LNCaP clone FGC (cell line): ENCODE measurements at regions not wholly inside any gene's neighbourhood (a gene's known extent, or its start where the extent isn't known, plus 50 kb on each side); places are given as distances from the start of the nearest gene placed in this dataset.

ENCODE experiments used
- DNase-seq: peaks from one replicate; pipeline ENCODE4 v3.0.0-alpha.2; 2011; ENCODE audit warnings: low read depth
- H3K4me3 ChIP-seq: 2 replicates; pipeline ENCODE4 v1.5.1; 2011; ENCODE audit warnings: mild to moderate bottlenecking, low read depth, low read length, control low read depth
- TF ChIP-seq, protein P1 (sequence below): IDR thresholded peaks from 2 replicates; pipeline ENCODE4 v1.5.1; 2012; ENCODE audit warnings: mild to moderate bottlenecking; ENCODE audit not compliant: control insufficient read depth, insufficient read depth; ENCODE audit errors: extremely low read depth

GRCh38 chr14:58954901-58955861, 233.3 kb upstream of the DAAM1 start:
- H3K4me3 ChIP-seq = no peak overlapping the region
- DNase-seq = no peak
- TF ChIP-seq, protein P1, sequence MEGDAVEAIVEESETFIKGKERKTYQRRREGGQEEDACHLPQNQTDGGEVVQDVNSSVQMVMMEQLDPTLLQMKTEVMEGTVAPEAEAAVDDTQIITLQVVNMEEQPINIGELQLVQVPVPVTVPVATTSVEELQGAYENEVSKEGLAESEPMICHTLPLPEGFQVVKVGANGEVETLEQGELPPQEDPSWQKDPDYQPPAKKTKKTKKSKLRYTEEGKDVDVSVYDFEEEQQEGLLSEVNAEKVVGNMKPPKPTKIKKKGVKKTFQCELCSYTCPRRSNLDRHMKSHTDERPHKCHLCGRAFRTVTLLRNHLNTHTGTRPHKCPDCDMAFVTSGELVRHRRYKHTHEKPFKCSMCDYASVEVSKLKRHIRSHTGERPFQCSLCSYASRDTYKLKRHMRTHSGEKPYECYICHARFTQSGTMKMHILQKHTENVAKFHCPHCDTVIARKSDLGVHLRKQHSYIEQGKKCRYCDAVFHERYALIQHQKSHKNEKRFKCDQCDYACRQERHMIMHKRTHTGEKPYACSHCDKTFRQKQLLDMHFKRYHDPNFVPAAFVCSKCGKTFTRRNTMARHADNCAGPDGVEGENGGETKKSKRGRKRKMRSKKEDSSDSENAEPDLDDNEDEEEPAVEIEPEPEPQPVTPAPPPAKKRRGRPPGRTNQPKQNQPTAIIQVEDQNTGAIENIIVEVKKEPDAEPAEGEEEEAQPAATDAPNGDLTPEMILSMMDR = no peak

GRCh38 chr14:58961045-58961731, 227.3 kb upstream of the DAAM1 start:
- TF ChIP-seq, protein P1 = no peak
- DNase-seq = no peak
- H3K4me3 ChIP-seq = no peak overlapping the region

GRCh38 chr14:58963873-58964597, 224.4 kb upstream of the DAAM1 start:
- TF ChIP-seq, protein P1 = no peak
- DNase-seq = no peak

GRCh38 chr14:58964598-58964928, 223.9 kb upstream of the DAAM1 start:
- DNase-seq = no peak
- H3K4me3 ChIP-seq = no peak overlapping the region
- TF ChIP-seq, protein P1 = no peak

More at GRCh38 chr14:58963873-58964597, 224.4 kb upstream of the DAAM1 start:
- H3K4me3 ChIP-seq = no peak overlapping the region

- DNase-seq = no peak
- no peak overlapping the region for H3K4me3 ChIP-seq
- TF ChIP-seq, protein P1 = no peak
Observed at GRCh38 chr14:58965601-58966000, 222.9 kb upstream of the DAAM1 start.

GRCh38 chr14:58966997-58967396, 221.5 kb upstream of the DAAM1 start:
- no peak overlapping the region for H3K4me3 ChIP-seq
- TF ChIP-seq, protein P1 = no peak

More at GRCh38 chr14:58966997-58967396, 221.5 kb upstream of the DAAM1 start:
- no peak for DNase-seq
